NCI-H2107 treated with DMSO at 0.1 percent for 48 hours (cell line): ENCODE measurements at regions not wholly inside any gene's neighbourhood (a gene's known extent, or its start where the extent isn't known, plus 50 kb on each side); places are given as distances from the start of the nearest gene placed in this dataset.
A peak's percentile ranks its signal among the peaks of the same experiment; 100 is the strongest.
"Not testable (repeated sequence)": the region's sequence is repeated elsewhere in the genome, so short reads cannot be mapped to it uniquely, and the experiment has no call there.

ENCODE experiments used
- DNase-seq: peaks from one replicate; lab custom pipeline; 2025; ENCODE audit not compliant: unreplicated experiment; lab: John Stamatoyannopoulos, UW

GRCh38 chr21:24628536-24628935, 978.7 kb downstream of the MRPL39 start:
- DNase-seq, result no peak

GRCh38 chr21:24628046-24628445, 979.2 kb downstream of the MRPL39 start:
- no peak for DNase-seq

- no peak for DNase-seq
Measured at GRCh38 chr21:24617819-24618218, 989.5 kb downstream of the MRPL39 start.

GRCh38 chr21:24594082-24594481, 1013.2 kb downstream of the MRPL39 start:
- no peak for DNase-seq

- no peak for DNase-seq
Measured at GRCh38 chr21:24590261-24590660, 1017.0 kb downstream of the MRPL39 start.

GRCh38 chr21:24583473-24583872, 1023.8 kb downstream of the MRPL39 start:
- no peak for DNase-seq

- DNase-seq, result no peak
Measured at GRCh38 chr21:24577301-24577700, 1030.0 kb downstream of the MRPL39 start.

GRCh38 chr21:24561291-24561690, 1046.0 kb downstream of the MRPL39 start:
- DNase-seq, result no peak

- DNase-seq, result no peak
Measured at GRCh38 chr21:24552491-24552890, 1054.8 kb downstream of the MRPL39 start.

GRCh38 chr21:24545807-24546361, 1061.4 kb downstream of the MRPL39 start:
- no peak for DNase-seq

- peak; percentile 3 for DNase-seq
Measured at GRCh38 chr21:24514081-24514733, 1093.1 kb downstream of the MRPL39 start.

GRCh38 chr21:24509131-24509530, 1098.2 kb downstream of the MRPL39 start:
- no peak for DNase-seq

- DNase-seq, result no peak
Measured at GRCh38 chr21:24486973-24487372, 1120.3 kb downstream of the MRPL39 start.

- not testable (repeated sequence) for DNase-seq
Measured at GRCh38 chr21:24483361-24483760, 1123.9 kb downstream of the MRPL39 start.

- no peak for DNase-seq
Measured at GRCh38 chr21:24470852-24471251, 1136.4 kb downstream of the MRPL39 start.

- no peak for DNase-seq
Measured at GRCh38 chr21:24456358-24456757, 1150.9 kb downstream of the MRPL39 start.

GRCh38 chr21:24450119-24450518, 1157.2 kb downstream of the MRPL39 start:
- no peak for DNase-seq

GRCh38 chr21:24445517-24445916, 1161.8 kb downstream of the MRPL39 start:
- DNase-seq, result no peak

GRCh38 chr21:24444736-24445135, 1162.5 kb downstream of the MRPL39 start:
- DNase-seq, result no peak

- DNase-seq, result no peak
Measured at GRCh38 chr21:24436236-24436635, 1171.0 kb downstream of the MRPL39 start.

GRCh38 chr21:24428591-24429199, 1178.6 kb downstream of the MRPL39 start:
- no peak for DNase-seq

GRCh38 chr21:24424776-24425175, 1182.5 kb downstream of the MRPL39 start:
- no peak for DNase-seq

- no peak for DNase-seq
Measured at GRCh38 chr21:24423546-24423945, 1183.7 kb downstream of the MRPL39 start.
